ENCODE measurements at regions not wholly inside any gene's neighbourhood (a gene's known extent, or its start where the extent isn't known, plus 50 kb on each side); places are given as distances from the start of the nearest gene placed in this dataset.

GRCh38 chr1:231108516-231109302 is 53.1 kb upstream of the TRIM67 start:
- intact Hi-C loops (cut with micrococcal nuclease) = no loop called here
- no peak overlapping the region for H3K4me3 Mint-ChIP-seq
- ATAC-seq = peak; percentile 65
- TF ChIP-seq, protein P1, sequence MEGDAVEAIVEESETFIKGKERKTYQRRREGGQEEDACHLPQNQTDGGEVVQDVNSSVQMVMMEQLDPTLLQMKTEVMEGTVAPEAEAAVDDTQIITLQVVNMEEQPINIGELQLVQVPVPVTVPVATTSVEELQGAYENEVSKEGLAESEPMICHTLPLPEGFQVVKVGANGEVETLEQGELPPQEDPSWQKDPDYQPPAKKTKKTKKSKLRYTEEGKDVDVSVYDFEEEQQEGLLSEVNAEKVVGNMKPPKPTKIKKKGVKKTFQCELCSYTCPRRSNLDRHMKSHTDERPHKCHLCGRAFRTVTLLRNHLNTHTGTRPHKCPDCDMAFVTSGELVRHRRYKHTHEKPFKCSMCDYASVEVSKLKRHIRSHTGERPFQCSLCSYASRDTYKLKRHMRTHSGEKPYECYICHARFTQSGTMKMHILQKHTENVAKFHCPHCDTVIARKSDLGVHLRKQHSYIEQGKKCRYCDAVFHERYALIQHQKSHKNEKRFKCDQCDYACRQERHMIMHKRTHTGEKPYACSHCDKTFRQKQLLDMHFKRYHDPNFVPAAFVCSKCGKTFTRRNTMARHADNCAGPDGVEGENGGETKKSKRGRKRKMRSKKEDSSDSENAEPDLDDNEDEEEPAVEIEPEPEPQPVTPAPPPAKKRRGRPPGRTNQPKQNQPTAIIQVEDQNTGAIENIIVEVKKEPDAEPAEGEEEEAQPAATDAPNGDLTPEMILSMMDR (IDR thresholded peaks at IDR 0.05) = no peak
- H3K27me3 Mint-ChIP-seq = peaks cover 15% of the 10 kb centered on the region
- H3K27ac Mint-ChIP-seq = no peak overlapping the region
- no peaks in the 10 kb centered on the region for H3K36me3 Mint-ChIP-seq (ENCODE audit: low read depth)
- DNase-seq = peak; percentile 14
- ChIA-PET POLR2A (no interaction called here), CTCF (no interaction called here)
- H3K4me1 Mint-ChIP-seq (ENCODE audit: low read depth) = peaks cover 14% of the 10 kb centered on the region
- H3K9me3 Mint-ChIP-seq = peaks cover 1% of the 10 kb centered on the region

DNA sequence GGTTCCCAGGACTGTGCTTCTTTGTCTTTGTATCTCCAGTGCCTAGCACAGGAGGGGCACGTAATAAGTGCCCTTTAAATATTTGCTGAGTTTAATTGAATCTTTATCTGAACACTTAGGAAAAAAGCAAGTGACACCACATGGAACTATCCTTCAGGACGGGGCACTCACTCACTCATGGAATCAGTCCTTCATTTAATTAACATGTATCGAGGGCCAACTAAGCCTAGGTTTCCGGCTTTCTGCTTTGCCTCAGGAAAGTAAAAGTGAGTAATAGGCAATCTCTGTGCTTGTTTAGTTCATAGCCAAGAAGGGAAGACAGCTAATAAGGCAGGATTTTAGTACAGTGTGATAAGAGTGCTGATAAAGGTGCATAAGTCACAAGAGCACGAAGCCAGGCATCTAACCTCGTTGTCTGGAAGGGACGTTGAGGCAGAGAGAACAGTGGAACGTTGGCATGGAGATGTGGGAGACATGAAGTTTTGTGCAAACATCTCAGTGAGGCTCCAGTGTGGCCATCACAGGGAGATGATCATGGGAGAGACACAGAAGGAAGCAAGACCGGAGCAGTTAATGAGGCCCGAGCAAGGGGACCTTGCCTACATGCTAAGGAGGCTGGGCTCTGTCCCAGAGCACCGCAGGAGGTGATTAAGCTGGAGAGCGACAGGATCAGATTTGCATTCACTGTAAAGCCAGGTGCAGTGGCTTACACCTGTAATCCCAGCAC is 54.1 kb upstream of the TRIM67 start:
- Mint-ChIP-seq H3K27me3 (peaks cover 11% of the 10 kb centered on the region), H3K36me3 (ENCODE audit: low read depth) (no peaks in the 10 kb centered on the region), H3K4me1 (ENCODE audit: low read depth) (peaks cover 14% of the 10 kb centered on the region), H3K4me3 (no peak overlapping the region), H3K9me3 (peaks cover 1% of the 10 kb centered on the region), H3K27ac (no peak overlapping the region)
- POLR2A ChIA-PET = no interaction called here
- ATAC-seq (no peak), DNase-seq (no peak)
- TF ChIP-seq, protein P1 (IDR thresholded peaks at IDR 0.05) = no peak
- intact Hi-C loops (cut with micrococcal nuclease) = no loop called here
- CTCF ChIA-PET = interaction anchor here (1.0 kb wide), 1 partner anchor 21 kb away, joined by 3 read pairs; no protein-coding TSS in a partner anchor

- H3K9me3 Mint-ChIP-seq = peaks cover 1% of the 10 kb centered on the region
- ChIA-PET POLR2A (no interaction called here), CTCF (interaction anchor here (1.0 kb wide), 1 partner anchor 20 kb away, joined by 3 read pairs; no protein-coding TSS in a partner anchor)
- no peaks in the 10 kb centered on the region for H3K36me3 Mint-ChIP-seq (ENCODE audit: low read depth)
- H3K4me3 Mint-ChIP-seq = no peak overlapping the region
- peaks cover 14% of the 10 kb centered on the region for H3K4me1 Mint-ChIP-seq (ENCODE audit: low read depth)
- no peak overlapping the region for H3K27ac Mint-ChIP-seq
- ATAC-seq (no peak), DNase-seq (no peak)
- H3K27me3 Mint-ChIP-seq = peaks cover 9% of the 10 kb centered on the region
- intact Hi-C loops (cut with micrococcal nuclease) = no loop called here
- TF ChIP-seq, protein P1 (IDR thresholded peaks at IDR 0.05) = no peak
These were observed 54.7 kb upstream of the TRIM67 start for GRCh38 chr1:231107151-231107550.

GRCh38 chr1:231106347-231106746 is 55.5 kb upstream of the TRIM67 start:
- H3K4me1 Mint-ChIP-seq (ENCODE audit: low read depth) = peaks cover 14% of the 10 kb centered on the region
- ATAC-seq = no peak
- H3K27ac Mint-ChIP-seq = no peak overlapping the region
- DNase-seq = no peak
- peaks cover 8% of the 10 kb centered on the region for H3K27me3 Mint-ChIP-seq
- intact Hi-C loops (cut with micrococcal nuclease) = no loop called here
- TF ChIP-seq, protein P1 (IDR thresholded peaks at IDR 0.05) = no peak
- H3K9me3 Mint-ChIP-seq = no peaks in the 10 kb centered on the region
- POLR2A ChIA-PET = interaction anchor here (0.5 kb wide), 1 partner anchor 19 kb away, joined by 3 read pairs; no protein-coding TSS in a partner anchor
- CTCF ChIA-PET = interaction anchor here (1.0 kb wide), 1 partner anchor 14 kb away, joined by 3 read pairs; no protein-coding TSS in a partner anchor
- H3K36me3 Mint-ChIP-seq (ENCODE audit: low read depth) = no peaks in the 10 kb centered on the region
- H3K4me3 Mint-ChIP-seq = no peak overlapping the region

- CTCF ChIA-PET = interaction anchor here (0.6 to 1.0 kb wide), 2 partner anchors 13 to 19 kb away, joined by 3 read pairs; no protein-coding TSS in a partner anchor
- H3K36me3 Mint-ChIP-seq (ENCODE audit: low read depth) = no peaks in the 10 kb centered on the region
These were observed 56.9 kb upstream of the TRIM67 start for GRCh38 chr1:231104917-231105316.

More at GRCh38 chr1:231104917-231105316, 56.9 kb upstream of the TRIM67 start:
- Mint-ChIP-seq H3K9me3 (no peaks in the 10 kb centered on the region), H3K27ac (no peak overlapping the region), H3K4me1 (ENCODE audit: low read depth) (peaks cover 14% of the 10 kb centered on the region), H3K4me3 (no peak overlapping the region), H3K27me3 (peaks cover 6% of the 10 kb centered on the region)
- DNase-seq (no peak), ATAC-seq (no peak)
- POLR2A ChIA-PET = no interaction called here
- TF ChIP-seq, protein P1 (IDR thresholded peaks at IDR 0.05) = no peak
- intact Hi-C loops (cut with micrococcal nuclease) = no loop called here
